Urothelium cell line (cell line): ENCODE measurements at regions not wholly inside any gene's neighbourhood (a gene's known extent, or its start where the extent isn't known, plus 50 kb on each side); places are given as distances from the start of the nearest gene placed in this dataset.
"Not testable (repeated sequence)": the region's sequence is repeated elsewhere in the genome, so short reads cannot be mapped to it uniquely, and the experiment has no call there.

Experiments
- DNase-seq: peaks from one replicate; pipeline ENCODE4 v3.0.0; 2011; ENCODE audit warnings: low spot score, mixed read lengths
- FAIRE-seq: peaks from 2 replicates; lab custom pipeline; 2011; peaks lifted over from hg19 to GRCh38; lab: Jason Lieb, UNC

DNA sequence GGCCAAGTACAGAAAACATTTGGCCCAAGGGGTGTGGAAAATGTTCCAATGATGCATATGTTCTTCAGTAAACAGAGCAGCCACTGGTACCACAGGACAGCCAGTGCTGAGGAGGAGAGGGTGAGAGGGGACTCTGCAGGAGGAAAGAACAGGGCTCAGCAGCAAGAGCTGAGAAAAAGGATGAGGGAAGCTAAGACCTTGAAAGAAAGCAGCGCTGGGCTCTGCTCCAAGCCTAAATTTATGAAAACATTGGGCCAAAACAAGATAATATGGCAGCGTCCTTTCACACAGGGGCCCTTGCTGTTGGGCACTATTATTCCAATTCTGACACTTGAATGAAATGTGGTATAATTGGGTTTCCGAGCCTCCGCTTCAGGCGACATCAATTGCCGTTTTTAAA, 939.0 kb upstream of the FANCL start:
- no peak for FAIRE-seq
- no peak for DNase-seq

DNA sequence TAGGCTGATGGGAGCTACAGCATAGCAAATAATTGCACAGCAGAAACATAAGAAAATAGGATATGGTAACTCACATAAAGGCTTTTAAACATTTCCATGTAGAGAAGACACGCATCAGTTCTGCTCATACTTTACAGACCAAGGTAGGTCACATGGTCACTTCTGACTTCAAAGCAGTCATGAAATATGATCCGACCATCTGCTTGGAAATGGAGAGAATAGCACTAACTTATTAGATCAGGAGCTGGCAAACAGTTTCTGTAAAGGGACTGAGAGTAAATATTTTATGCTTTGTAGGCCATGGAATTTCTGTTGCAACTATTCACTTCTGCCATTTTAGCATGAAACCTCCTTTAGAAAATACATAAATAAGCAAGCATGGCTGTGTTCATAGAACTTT, 936.6 kb upstream of the FANCL start:
- DNase-seq, result no peak
- no peak for FAIRE-seq

DNA sequence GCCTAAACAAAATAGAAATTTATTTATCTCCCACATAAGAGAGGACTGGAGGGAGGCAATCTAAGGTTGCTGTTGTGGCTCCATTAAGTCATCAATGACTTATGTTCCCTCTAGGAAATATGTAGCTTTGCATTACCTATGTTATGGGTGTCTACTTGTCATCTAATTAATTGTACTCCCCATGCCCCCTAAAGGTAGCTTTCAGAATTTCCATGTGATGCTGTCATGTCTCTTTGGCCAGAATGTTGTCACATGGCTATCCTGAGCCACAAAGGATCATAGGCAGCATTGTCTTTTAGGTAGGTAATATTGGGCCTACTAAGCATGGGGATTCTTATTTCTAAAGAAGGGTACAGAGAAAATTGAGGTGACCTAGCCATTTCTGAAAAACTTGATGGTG, 935.6 kb upstream of the FANCL start:
- DNase-seq (no peak), FAIRE-seq (no peak)

DNA sequence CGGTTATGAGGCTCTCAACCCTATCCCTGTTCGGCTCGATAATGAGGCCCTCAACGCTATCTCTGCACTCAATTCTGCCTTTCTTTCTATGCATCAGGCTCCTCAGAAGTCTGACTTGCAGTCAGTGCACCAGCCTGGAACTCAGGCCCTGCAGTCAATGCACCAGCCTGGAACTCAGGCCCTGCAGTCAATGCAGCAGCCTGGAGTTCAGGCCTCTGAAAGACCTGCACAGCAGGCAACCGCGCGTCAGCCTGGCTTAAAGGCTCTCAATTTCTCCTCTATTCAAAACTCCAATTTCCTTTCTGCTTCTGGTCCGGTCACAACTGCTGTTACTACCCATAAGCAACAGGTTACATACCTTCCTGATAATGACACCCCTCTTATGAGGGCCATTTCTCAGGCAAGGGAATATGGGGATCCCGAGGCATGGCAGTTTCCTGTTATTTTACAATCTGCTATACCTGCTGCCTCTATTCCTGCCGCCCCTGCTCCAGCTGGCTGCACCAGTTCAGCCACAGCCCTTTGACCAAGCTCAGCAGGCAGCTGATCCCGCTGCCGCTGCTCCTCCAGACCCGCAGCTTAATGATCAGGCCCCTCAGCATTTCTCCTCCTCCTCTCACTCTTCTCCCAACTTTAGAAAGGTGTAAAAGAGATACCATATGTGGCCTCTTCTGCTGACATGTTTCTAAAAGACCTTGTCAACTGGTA, 933.6 kb upstream of the FANCL start:
- FAIRE-seq (no peak), DNase-seq (no peak)

DNA sequence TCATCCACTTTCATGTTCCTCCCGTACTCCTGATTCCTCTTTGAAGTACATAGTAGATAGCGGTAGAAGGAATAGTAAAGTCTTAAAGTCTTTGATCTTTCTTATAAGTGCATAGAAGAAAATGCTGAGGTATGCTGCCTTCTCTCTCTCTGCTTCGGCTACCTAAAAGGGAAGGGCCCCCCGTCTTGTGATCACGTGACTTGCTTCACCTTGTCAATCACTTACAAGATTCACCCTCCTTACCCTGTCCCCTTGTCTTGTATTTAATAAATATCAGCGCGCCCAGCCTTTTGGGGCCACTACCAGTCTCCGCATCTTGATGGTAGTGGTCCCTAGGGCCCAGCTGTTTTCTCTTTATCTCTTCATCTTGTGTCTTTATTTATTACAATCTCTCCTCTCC, 932.2 kb upstream of the FANCL start:
- FAIRE-seq (no peak), DNase-seq (no peak)

DNA sequence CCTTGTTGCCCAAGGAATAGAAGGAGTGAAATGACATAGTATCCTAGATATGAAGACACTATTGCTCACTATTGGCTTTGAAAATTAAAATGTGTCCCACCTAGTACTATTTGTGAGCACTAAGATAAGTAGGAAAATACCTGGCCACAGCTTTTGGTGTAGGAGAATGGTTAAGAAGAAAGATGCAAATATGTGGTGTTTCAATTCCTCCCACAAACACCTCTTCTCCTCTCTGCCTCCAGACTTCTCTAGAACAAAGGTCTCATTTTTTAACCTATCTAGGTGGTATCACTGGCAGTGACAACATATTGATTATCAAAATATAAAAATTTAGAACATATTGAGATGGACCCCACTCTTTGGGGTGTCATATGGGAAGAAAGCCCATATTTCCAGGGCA, 929.9 kb upstream of the FANCL start:
- no peak for FAIRE-seq
- DNase-seq, result no peak

DNA sequence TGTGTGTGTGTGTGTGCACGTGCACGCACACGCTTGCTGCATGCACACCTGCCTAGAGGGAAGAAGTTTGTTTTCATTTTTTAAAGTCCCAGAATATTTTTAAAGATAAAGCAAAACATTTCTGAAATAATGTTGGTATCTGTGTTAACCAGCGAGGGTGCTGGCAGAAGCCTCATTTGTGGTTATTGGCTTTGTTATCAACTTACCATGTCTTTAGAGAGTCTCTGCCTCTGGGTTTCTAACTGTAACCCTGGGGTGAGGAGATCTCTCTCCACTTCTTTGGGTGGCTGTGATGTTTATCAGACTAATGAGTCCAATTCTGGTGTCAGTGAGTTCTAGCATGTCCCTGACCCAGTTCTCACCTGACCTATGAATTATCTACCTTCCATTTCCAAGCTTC, 927.6 kb upstream of the FANCL start:
- FAIRE-seq, result no peak

DNA sequence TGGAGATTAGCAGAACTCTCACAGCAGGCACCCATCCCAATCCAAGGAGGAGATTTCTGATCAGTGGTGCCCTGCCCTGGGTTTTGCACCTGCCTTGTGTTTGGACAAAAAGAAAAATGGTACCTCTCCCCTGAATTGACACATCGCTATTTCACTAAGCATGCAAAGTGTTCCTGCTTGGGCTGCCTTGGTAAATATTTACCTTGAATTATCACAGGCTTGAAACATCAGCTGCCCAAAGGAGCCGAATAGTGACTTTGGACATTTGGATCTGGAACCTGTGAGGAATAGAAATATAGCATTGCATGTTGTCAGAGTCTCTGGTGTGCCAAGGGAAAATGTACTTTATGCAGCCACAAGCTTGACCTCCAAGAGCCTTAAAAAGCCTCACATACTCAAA, 926.4 kb upstream of the FANCL start:
- FAIRE-seq (no peak), DNase-seq (no peak)

More for the DNA sequence above, 927.6 kb upstream of the FANCL start:
- DNase-seq, result no peak

DNA sequence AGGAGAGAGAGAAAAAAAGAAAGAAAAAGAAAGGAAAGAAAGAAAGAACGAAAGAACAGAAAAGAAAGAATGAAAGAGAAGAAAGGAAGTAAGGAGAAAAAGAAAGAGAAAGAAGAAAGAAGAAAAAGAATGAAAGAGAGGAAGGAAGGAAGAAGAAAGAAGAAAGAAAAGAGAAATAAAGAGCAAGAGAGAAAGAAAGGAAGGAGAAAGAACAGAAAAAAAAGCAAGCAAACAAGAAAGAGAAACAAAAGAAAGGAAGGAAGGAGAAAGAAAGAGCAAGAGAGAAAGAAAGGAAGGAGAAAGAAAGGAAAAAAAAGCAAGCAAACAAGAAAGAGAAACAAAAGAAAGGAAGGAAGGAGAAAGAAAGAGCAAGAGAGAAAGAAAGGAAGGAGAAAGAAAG, 916.8 kb upstream of the FANCL start:
- not testable (repeated sequence) for FAIRE-seq, DNase-seq

DNA sequence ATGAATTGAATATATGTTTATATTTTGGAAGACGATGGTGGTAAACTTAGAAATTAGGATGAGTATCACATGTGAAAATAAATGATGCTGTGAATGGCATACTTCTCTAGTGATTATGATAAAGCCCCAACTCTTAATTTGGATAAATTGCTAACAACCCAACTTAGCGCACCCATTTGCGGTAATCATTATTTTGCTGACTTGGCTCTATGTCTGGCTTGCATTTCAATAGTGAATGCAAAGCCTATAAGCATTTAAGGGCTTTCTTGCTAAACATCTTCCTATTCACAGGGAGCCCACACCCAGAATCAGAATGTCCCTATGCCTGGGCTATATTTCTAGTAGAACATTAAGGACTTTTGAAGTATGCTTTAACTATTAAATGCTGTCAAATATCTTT, 910.7 kb upstream of the FANCL start:
- DNase-seq (no peak), FAIRE-seq (no peak)

DNA sequence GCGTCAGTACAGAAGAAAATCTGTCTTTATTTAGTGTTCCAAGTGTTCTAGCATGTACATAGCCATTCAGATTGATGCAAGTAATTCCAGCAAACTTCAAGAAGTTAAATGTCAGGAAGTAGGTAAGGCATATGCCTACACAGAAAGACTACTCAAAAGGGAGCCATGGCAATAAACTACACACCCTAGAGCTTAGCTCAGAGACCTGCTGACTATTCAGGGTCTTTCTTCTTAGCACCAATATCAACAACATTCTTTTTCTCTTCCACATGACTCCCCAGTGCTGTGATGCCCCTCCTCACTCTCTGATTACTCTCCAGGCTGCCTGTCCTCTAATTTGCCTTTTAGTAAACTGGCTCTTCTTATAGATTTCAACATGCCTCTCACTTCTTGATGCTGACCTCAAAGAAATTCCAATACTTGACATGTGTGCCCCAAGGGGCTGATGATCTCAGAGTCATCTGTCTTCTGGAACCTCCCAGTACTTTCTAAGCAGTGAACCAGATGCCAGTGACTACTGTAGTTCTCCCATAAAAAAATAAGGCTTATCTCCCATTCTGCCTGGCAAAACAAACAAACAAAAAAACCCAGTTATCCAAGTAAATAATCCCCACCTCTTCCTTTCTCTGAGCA, 909.2 kb upstream of the FANCL start:
- DNase-seq (no peak), FAIRE-seq (no peak)

DNA sequence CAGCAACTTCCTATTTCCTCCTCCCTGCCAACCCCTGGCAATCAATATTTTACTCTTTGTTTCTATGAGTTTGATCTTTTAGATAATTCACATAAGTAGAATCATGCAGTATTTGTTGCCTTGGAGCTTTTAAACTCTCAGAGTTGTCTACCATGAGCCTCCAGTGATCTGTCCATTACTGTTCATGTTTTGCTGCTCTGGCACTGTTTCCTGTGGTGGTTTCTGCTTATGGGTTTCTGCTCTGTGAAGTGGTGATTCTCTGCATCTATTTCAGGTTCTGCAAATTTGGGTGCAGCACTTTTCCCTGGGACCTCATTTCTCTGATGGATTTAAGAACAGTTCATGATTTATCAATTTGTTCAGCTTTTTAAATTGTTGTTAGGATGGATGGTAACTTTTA, 908.1 kb upstream of the FANCL start:
- FAIRE-seq (no peak), DNase-seq (no peak)

DNA sequence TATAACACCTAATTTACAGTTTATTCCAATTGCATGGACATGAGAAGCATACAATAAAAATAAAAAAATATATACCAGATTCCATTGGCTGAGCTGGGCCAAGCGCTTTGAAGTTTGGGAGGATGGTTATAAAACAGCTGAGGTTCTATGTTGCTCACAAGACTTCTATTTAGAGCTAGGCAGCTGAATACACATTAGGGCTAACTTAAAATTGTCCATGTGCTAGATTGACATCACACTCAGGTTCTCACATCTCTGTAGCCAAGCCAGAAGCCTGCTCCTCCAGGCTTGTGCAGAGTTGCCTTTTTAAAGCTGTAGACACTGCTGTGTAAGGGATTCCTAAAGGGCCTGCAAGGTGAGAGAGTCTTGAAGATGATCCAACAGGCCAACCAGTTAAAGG, 871.1 kb upstream of the FANCL start:
- no peak for FAIRE-seq
- no peak for DNase-seq

DNA sequence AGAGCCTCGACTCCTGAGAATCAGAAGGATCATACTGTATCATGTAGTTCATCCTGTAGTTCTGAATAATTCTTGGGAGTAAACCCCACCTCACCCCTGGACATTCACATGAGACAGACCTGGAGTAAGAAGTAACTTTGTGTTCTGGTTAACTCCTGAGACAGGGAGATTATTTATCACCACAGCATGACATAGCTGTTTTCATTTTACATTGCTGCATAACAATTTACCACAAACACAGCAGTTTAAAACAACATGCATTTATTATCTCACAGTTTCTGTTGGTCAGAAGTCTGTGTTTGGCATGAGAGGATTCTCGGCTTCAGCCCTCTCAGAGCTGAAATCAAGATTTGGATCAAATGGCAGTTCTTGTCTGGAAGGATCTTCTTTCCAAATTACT, 855.8 kb upstream of the FANCL start:
- no peak for FAIRE-seq

DNA sequence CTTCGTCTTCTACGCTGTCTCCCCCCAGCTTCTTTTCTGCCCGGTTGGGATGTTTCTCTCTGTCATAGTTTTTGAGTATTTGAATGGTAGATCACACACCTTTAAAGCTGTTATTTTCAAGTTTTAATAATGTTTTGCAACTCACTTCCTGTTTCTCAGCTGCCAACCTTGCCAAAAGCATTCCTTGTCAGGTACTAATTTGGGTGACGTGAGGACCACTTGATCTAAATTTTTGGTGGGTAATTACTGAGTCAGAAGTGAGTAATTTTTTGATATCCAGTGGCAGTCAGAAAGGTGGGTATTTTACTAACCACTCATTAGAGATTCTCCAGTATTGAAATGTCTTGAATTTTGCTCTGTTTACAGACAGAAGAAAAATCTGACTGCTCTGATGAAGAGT, 852.4 kb upstream of the FANCL start:
- FAIRE-seq, result no peak
- no peak for DNase-seq

More for the DNA sequence above, 855.8 kb upstream of the FANCL start:
- no peak for DNase-seq

DNA sequence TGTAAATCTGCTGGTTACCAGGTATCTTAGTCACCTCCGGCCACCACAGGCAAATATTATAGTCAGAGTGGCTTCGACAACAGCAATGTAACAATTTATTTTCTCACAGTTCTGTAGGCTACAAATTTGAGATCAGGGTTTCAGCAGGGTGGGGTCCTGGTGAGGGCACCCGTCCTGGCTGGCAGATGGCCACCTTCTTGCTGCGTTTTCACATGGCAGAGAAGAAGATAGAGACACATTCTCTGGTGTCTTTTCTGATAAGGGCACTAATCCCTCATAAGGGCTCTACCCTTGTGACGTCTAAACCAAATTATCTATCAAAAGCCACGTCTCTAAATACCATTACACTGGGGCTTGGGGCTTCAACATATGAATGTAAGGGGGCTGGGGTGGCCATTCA, 843.2 kb upstream of the FANCL start:
- FAIRE-seq, result no peak
- DNase-seq, result no peak

DNA sequence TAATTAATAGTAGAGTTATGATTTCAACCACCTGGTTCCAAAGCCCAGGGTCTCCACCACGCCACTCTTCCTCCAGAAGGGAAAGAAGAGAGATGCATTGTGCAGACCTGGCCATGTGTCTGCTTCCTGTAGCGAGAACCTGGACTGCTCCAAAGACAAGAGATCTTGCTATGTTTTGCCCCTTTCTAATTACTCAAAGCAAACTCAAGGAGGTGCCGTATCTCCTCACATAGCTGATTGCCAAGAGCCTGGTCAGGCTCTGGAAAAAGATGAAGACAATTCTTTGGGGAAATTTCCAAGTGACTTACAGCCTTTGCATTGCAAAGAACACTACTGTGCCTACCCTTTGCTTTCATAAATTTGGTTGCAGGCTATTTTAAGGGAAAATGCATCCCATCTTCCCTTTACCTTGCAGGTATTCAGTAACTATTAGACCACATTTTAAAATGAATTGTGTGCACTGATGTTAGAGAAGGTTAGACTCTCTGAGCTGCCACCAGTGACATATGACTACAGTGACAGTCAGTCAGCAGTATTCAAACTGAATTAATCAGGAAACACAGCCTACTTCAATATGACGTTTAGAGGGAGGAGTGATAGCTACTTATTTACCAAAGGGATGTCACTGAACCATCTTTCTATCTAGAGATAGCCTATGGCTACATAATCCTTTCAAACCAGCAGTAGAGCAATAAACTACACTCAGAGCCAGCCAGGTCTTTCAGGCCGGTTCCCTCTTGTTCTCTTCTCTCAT, 842.1 kb upstream of the FANCL start:
- FAIRE-seq, result no peak
- no peak for DNase-seq

DNA sequence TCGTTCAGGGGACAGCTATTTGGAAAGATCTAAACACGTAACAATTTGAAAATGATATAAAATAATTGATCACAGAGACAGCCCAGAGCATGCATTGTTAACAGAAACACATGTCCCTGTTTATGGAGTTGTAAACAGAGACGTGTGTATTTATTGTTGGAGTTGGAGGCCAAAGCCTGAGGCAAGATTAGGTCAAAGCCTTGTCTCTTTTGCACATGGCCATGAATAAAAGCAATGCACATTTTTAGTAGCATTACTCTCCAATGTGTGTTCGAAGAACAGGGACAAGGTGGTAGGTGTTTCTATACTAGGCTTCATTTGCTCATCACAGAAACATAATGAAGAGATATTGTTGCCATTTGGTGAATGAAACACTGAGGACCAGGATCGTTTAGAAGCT, 841.5 kb upstream of the FANCL start:
- DNase-seq (no peak), FAIRE-seq (no peak)

DNA sequence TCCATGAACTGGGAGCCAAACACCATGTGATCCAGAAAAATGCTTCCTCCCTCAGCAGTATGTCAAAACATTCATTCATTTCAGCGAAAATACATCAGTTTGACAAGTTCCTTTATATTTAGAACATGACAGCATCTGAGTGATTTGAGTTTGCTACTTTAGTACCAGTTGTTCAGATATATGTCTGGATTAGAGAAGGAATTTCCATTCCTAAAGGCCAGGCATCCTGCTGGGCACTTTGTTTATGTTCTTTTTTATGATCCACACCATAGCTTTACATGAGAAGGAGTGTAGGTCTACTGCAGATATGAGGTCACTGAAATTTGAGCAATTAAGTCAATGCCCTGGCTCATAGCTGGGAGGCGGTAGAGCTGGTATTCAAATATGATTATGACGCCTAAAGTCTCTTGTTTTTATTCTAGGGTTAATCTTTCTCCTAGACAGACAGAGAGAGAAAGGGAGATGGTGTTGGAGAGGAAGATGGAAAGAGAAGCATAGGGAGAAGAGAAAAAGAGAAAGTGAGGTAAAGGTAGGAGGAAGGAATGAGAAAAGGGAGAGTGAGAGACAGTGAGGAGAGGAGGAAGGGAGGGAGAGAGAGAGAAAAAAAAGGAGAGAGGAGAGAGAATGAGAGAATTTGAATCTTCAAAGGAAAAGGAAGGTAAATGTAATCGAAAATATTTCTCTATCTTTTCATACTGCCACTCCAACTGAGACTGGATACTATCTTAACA, 839.5 kb upstream of the FANCL start:
- no peak for FAIRE-seq
- no peak for DNase-seq

DNA sequence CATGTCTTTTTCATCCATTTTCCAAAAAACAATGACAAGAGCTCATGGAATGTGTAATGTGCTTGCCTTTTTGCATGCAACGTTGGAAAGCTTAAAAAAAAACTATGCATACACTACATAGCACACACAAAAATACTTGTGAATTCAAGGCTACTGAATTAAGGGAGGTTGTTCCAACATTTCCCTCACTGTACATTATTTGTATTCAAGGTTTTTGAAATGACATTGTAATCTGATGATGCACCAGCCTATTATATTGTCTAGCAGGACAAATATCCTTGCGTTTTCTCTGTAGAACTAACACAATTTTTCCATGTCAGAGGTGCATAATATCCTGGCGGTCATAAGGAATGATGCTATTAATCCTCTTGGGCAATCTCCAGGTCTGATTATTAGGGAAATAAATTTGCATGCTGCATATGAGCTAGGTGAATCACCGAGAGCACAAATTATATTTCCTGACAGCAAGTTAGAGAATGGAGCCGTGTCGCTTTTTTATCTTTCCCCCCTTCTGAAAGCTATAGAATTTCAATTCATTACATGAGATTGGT, 836.9 kb upstream of the FANCL start:
- FAIRE-seq (no peak), DNase-seq (no peak)

DNA sequence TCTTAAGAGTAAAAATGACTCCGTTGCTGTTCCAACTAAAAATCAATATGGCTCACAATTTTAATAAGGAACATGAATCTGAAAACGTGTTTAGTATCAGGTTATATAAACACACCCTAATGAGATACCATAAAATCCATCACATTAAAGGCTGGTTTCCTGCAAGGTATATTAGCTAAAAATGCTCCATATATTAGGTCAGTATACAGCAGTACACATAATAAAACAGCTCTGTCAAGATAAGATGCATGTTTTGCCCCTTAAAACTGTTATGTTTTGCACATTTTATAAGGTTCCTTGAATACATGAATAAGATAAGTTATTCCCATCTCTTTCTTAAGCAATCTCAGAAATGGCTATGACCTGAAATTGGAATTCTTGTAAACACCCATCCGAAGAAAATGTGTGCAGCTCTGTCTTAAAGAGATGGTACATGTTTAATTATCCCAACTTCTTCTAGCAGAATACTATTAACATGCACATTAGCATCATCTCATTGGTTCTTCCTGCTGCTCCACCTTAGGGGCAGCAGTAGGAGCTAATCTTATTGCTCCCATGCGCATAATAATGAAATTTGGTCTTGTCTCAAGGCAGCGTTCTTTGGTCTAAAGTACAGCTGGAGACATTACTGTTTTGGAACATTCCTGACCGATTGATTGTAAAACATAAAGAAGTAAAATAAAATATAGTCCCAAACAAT, 836.1 kb upstream of the FANCL start:
- DNase-seq, result no peak
- no peak for FAIRE-seq
